Esophagus squamous epithelium (tissue), 4 donors: ENCODE measurements at regions not wholly inside any gene's neighbourhood (a gene's known extent, or its start where the extent isn't known, plus 50 kb on each side); places are given as distances from the start of the nearest gene placed in this dataset.

Source experiments
- CTCF ChIP-seq, 6 experiments: fragments of 450-650 bp in 4 of 6; fragments of 200-600 bp in 2 of 6; sonication (generic) in 2 of 6; IDR thresholded peaks; one replicate each; pipeline ENCODE4 v1.5.1; 2016 to 2019; ENCODE audit warnings: antibody characterized with exemption in 6 of 6, mild to moderate bottlenecking in 4 of 6, moderate library complexity in 4 of 6
- POLR2A ChIP-seq, 4 donors: fragments of 450-650 bp; IDR thresholded peaks; one replicate each; pipeline ENCODE4 v1.6.1; 2017; ENCODE audit warnings: antibody characterized with exemption in 4 of 4, mild to moderate bottlenecking in 4 of 4, moderate library complexity in 3 of 4

- no peak for TF ChIP-seq CTCF (IDR thresholded peaks at IDR 0.05)
- no peak for TF ChIP-seq POLR2A (IDR thresholded peaks at IDR 0.05)
Measured at GRCh38 chr5:103724271-103724670, 161.7 kb upstream of the NUDT12 start.
